ENCODE measurements at regions not wholly inside any gene's neighbourhood (a gene's known extent, or its start where the extent isn't known, plus 50 kb on each side); places are given as distances from the start of the nearest gene placed in this dataset.

DNA sequence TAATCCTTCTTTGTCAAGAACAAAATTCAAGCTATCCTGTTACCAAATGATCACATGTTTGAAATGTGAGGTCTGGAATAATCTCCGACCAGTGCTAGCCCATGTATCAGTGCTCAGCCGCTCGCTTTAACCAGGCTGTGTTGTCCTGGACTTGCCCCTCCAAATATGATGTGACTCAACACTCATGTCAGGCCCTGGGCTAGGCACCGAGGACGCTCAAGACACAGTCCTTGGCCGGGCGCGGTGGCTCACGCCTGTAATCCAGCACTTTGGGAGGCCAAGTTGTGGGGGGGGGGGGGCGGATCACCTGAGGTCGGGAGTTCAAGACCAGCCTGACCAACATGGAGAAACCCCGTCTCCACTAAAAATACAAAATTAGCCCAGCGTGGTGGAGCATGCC, 54.1 kb upstream of the WNT7B start:
- TF ChIP-seq, protein P1, sequence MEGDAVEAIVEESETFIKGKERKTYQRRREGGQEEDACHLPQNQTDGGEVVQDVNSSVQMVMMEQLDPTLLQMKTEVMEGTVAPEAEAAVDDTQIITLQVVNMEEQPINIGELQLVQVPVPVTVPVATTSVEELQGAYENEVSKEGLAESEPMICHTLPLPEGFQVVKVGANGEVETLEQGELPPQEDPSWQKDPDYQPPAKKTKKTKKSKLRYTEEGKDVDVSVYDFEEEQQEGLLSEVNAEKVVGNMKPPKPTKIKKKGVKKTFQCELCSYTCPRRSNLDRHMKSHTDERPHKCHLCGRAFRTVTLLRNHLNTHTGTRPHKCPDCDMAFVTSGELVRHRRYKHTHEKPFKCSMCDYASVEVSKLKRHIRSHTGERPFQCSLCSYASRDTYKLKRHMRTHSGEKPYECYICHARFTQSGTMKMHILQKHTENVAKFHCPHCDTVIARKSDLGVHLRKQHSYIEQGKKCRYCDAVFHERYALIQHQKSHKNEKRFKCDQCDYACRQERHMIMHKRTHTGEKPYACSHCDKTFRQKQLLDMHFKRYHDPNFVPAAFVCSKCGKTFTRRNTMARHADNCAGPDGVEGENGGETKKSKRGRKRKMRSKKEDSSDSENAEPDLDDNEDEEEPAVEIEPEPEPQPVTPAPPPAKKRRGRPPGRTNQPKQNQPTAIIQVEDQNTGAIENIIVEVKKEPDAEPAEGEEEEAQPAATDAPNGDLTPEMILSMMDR (conservative IDR thresholded peaks at IDR 0.05) = no peak
- peaks cover 4% of the 10 kb centered on the region; the same call in 1 of the 2 replicates for H3K4me1 ChIP-seq (ENCODE audit: insufficient read depth, low read length)
- H3K56ac ChIP-seq (ENCODE audit: insufficient read length, low read depth, low read length) = no peak overlapping the region
- no peak overlapping the region for H4K8ac ChIP-seq (replicated peaks; ENCODE audit: insufficient read length, low read depth, low read length)
- H2BK20ac ChIP-seq (ENCODE audit: low read depth, low read length, poor library complexity, severe bottlenecking) = no peak overlapping the region
- H3K14ac ChIP-seq (ENCODE audit: insufficient read depth, low read length) = no peak overlapping the region
- H2BK12ac ChIP-seq (ENCODE audit: insufficient read length, low read depth, low read length) = no peak overlapping the region
- no peaks in the 10 kb centered on the region; a peak in 1 of 5 replicates for H3K9me3 Mint-ChIP-seq
- H3T11ph ChIP-seq (ENCODE audit: low read length) = no peak overlapping the region
- H3K23ac ChIP-seq (ENCODE audit: insufficient read length, low read depth, low read length) = no peak overlapping the region
- H3K27me3 ChIP-seq (ENCODE audit: insufficient read depth, low read length) = peaks cover 14% of the 10 kb centered on the region; the same call in 1 of the 2 replicates
- no peaks in the 10 kb centered on the region for H3K36me3 Mint-ChIP-seq (ENCODE audit: insufficient read depth in 1 of 3, low read depth in 3 of 3)
- H3K9me3 ChIP-seq (ENCODE audit: control insufficient read depth, low read depth, low read length) = no peaks in the 10 kb centered on the region
- DNase-seq = no peak
- no peak overlapping the region for H3K18ac ChIP-seq (ENCODE audit: insufficient read length, low read depth, low read length)
- peaks cover 39 to 51% of the 10 kb centered on the region in 2 experiments for H3K4me1 Mint-ChIP-seq
- H2BK120ac ChIP-seq (ENCODE audit: low read depth, low read length, poor library complexity, severe bottlenecking) = no peak overlapping the region
- no peak overlapping the region for H3K27ac ChIP-seq (ENCODE audit: insufficient read length, low read depth, low read length)
- no CpG with 5 or more reads among the region's 13 CpGs for WGBS (ENCODE audit: extremely low coverage, insufficient read length, low lambda C conversion rate)
- H3K9ac ChIP-seq (ENCODE audit: extremely low read depth, insufficient read length, low read length) = no peak overlapping the region
- no peak overlapping the region for H2AFZ ChIP-seq (ENCODE audit: low read length)
- no peaks in the 10 kb centered on the region for H3K79me1 ChIP-seq (ENCODE audit: insufficient read depth, low read depth, low read length, poor library complexity, severe bottlenecking)
- no peak overlapping the region for H4K5ac ChIP-seq (ENCODE audit: insufficient read length, low read depth, low read length)
- H3K79me2 ChIP-seq (ENCODE audit: insufficient read depth, low read length) = no peaks in the 10 kb centered on the region
- no peaks in the 10 kb centered on the region for H4K20me1 ChIP-seq (ENCODE audit: control insufficient read depth, insufficient read depth, insufficient read length)
- no peak overlapping the region for H3K4me2 ChIP-seq (ENCODE audit: insufficient read depth, insufficient read length, low read length)
- H3K23me2 ChIP-seq (ENCODE audit: insufficient read length, low read depth, low read length, poor library complexity, severe bottlenecking) = no peaks in the 10 kb centered on the region
- H4K91ac ChIP-seq (ENCODE audit: insufficient read length, low read depth, low read length) = no peak overlapping the region
- peaks cover 29% of the 10 kb centered on the region for H3K27me3 Mint-ChIP-seq (ENCODE audit: low read depth)
- no peak overlapping the region for H3K4me3 Mint-ChIP-seq
- no peak overlapping the region for H2BK15ac ChIP-seq (ENCODE audit: low read depth, low read length)
- H2BK5ac ChIP-seq (ENCODE audit: insufficient read length, low read length) = no peak overlapping the region
- H3K27ac Mint-ChIP-seq = no peak overlapping the region
- no peak overlapping the region for H3K4ac ChIP-seq (ENCODE audit: low read depth, low read length)
- no peak overlapping the region for H2AK5ac ChIP-seq (ENCODE audit: insufficient read length, low read length)
